Loucy (cell line): ENCODE measurements at regions not wholly inside any gene's neighbourhood (a gene's known extent, or its start where the extent isn't known, plus 50 kb on each side); places are given as distances from the start of the nearest gene placed in this dataset.
"Not testable (repeated sequence)": the region's sequence is repeated elsewhere in the genome, so short reads cannot be mapped to it uniquely, and the experiment has no call there.

Experiments
- H2AFZ ChIP-seq: fragments of 200-600 bp; sonication (generic); 2 replicates; pipeline ENCODE4 v1.6.0; 2016; ENCODE audit warnings: antibody characterized with exemption, mild to moderate bottlenecking, low read length, moderate library complexity
- H3F3A ChIP-seq: fragments of 200-600 bp; 2 replicates; pipeline ENCODE4 v1.6.0; 2016; ENCODE audit warnings: antibody characterized with exemption, low read depth, mild to moderate bottlenecking
- H3K27me3 ChIP-seq: fragments of 200-600 bp; sonication (generic); 2 replicates; pipeline ENCODE4 v1.6.1; 2014; ENCODE audit warnings: low read length, mild to moderate bottlenecking; ENCODE audit not compliant: insufficient read depth, poor library complexity, severe bottlenecking
- H3K36me3 ChIP-seq: fragments of 200-600 bp; sonication (generic); 2 replicates; pipeline ENCODE4 v1.6.1; 2016; ENCODE audit warnings: low read length; ENCODE audit not compliant: insufficient read depth
- H3K4me1 ChIP-seq: fragments of 200-600 bp; sonication (generic); 2 replicates; pipeline ENCODE4 v1.5.1; 2014; ENCODE audit warnings: low read length, mild to moderate bottlenecking; ENCODE audit not compliant: insufficient read depth, poor library complexity, severe bottlenecking
- H3K4me2 ChIP-seq: fragments of 200-600 bp; sonication (generic); 2 replicates; pipeline ENCODE4 v1.6.0; 2014; ENCODE audit warnings: antibody characterized with exemption, low read length, low read depth, mild to moderate bottlenecking; ENCODE audit not compliant: poor library complexity, severe bottlenecking
- H3K4me3 ChIP-seq: fragments of 200-600 bp; sonication (generic); 2 replicates; pipeline ENCODE4 v1.5.1; 2014; ENCODE audit warnings: low read length, mild to moderate bottlenecking, mixed read lengths; ENCODE audit not compliant: poor library complexity, severe bottlenecking
- H3K79me2 ChIP-seq: fragments of 200-600 bp; sonication (generic); 2 replicates; pipeline ENCODE4 v1.6.1; 2014; ENCODE audit warnings: low read length; ENCODE audit not compliant: insufficient read depth
- H3K9ac ChIP-seq: fragments of 200-600 bp; sonication (generic); 2 replicates; pipeline ENCODE4 v1.6.0; 2014; ENCODE audit warnings: mild to moderate bottlenecking, low read depth, low read length, moderate library complexity; ENCODE audit not compliant: poor library complexity, severe bottlenecking
- H3K9me2 ChIP-seq: fragments of 200-600 bp; sonication (generic); replicated peaks from 2 replicates; pipeline ENCODE4 v1.6.1; 2016; ENCODE audit warnings: low read depth, low read length, mixed read lengths
- H3K9me3 ChIP-seq: fragments of 200-600 bp; sonication (generic); 2 replicates; pipeline ENCODE4 v1.6.1; 2014; ENCODE audit warnings: mild to moderate bottlenecking, antibody characterized with exemption, low read length, low read depth; ENCODE audit not compliant: insufficient read depth
- H4K20me1 ChIP-seq: fragments of 200-600 bp; sonication (generic); 2 replicates; pipeline ENCODE4 v1.6.0; 2014; ENCODE audit warnings: antibody characterized with exemption, low read length, mild to moderate bottlenecking; ENCODE audit not compliant: insufficient read depth, poor library complexity, severe bottlenecking
- EZH2phosphoT487 ChIP-seq: fragments of 200-600 bp; IDR thresholded peaks from 2 replicates; pipeline ENCODE4 v1.6.1; 2018; ENCODE audit warnings: antibody characterized with exemption, mild to moderate bottlenecking, moderate library complexity, borderline replicate concordance
- TF ChIP-seq, protein P1 (sequence below): fragments of 200-600 bp; sonication (generic); conservative IDR thresholded peaks from 2 replicates; pipeline ENCODE4 v1.5.1; 2014; ENCODE audit warnings: mild to moderate bottlenecking, antibody characterized with exemption, low read length

DNA sequence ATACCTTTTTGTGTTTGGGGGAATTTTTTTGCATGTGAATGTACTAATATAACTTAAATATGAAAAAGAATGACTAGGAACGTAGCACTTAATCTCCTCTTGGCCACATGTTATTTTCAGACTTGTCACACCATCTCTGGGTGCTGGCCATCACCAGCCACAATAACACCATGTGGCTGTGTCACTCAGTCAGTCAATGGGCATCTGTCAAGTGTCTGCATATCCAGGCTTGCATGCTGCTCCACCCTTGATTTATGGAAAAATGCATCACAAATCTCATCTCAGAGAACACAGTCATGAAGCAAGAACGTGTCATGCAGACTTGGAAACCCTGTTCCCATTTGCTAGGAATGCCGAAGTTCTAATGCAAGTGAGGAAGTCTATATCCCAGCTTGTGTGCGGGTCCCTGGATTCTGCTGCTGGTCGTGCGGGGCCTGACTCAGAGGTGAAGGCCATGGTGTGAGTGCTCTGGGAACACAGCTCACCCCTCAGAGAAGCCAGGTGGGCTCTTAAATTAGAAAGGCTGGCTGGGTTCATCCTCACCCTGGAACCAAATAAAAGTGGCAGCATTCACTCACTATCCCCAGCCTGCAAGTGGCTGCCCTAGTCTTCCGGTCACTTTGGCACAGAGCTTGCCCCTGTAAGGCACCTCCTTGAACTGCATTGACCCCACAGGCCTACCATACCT is 53.6 kb upstream of the ARHGEF7 start:
- no peaks in the 10 kb centered on the region for H4K20me1 ChIP-seq
- no peak overlapping the region for H3K4me2 ChIP-seq
- H3K27me3 ChIP-seq, result no peaks in the 10 kb centered on the region
- no peak for TF ChIP-seq EZH2phosphoT487
- TF ChIP-seq, protein P1, sequence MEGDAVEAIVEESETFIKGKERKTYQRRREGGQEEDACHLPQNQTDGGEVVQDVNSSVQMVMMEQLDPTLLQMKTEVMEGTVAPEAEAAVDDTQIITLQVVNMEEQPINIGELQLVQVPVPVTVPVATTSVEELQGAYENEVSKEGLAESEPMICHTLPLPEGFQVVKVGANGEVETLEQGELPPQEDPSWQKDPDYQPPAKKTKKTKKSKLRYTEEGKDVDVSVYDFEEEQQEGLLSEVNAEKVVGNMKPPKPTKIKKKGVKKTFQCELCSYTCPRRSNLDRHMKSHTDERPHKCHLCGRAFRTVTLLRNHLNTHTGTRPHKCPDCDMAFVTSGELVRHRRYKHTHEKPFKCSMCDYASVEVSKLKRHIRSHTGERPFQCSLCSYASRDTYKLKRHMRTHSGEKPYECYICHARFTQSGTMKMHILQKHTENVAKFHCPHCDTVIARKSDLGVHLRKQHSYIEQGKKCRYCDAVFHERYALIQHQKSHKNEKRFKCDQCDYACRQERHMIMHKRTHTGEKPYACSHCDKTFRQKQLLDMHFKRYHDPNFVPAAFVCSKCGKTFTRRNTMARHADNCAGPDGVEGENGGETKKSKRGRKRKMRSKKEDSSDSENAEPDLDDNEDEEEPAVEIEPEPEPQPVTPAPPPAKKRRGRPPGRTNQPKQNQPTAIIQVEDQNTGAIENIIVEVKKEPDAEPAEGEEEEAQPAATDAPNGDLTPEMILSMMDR, result no peak
- no peaks in the 10 kb centered on the region for H3K79me2 ChIP-seq
- no peak overlapping the region for H3K4me3 ChIP-seq
- no peaks in the 10 kb centered on the region for H3K36me3 ChIP-seq
- no peaks in the 10 kb centered on the region for H3K9me2 ChIP-seq
- H3K9me3 ChIP-seq, result no peaks in the 10 kb centered on the region
- no peaks in the 10 kb centered on the region for H3F3A ChIP-seq
- no peak overlapping the region for H2AFZ ChIP-seq
- no peak overlapping the region for H3K9ac ChIP-seq
- no peaks in the 10 kb centered on the region for H3K4me1 ChIP-seq

DNA sequence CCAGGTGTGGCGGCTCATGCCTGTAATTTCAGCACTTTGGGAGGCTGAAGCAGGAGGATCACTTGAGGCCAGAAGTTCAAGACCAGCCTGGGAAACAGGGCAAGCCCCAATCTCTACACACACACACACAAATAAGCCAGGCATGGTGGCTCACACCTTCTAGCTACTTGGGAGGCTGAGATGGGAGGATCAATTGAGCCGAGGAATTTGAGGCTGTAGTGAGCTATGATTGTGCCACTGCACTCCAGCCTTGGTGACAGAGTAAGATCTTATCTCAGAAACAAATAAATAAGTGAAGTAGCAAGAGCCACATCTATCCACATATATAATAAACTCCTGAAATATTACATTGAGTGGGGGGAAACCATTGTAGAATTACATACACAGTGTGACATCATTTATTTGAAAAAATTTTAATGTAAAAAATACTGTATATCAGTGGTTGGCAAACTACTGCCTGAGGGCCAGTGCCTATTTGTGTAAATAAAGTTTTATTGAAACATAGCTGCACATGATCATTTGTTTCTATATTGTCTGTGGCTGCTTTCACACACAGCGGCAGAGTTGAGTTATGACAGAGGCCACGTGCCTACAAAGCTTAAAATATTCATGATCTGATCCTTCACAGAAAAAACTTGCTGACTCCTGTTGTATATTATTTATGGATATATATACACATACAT is 54.7 kb upstream of the ARHGEF7 start:
- no peaks in the 10 kb centered on the region for H3K4me1 ChIP-seq
- TF ChIP-seq EZH2phosphoT487, result no peak
- TF ChIP-seq, protein P1, result no peak
- no peaks in the 10 kb centered on the region for H3K9me3 ChIP-seq
- H3K9me2 ChIP-seq, result no peaks in the 10 kb centered on the region
- no peaks in the 10 kb centered on the region for H3F3A ChIP-seq
- no peaks in the 10 kb centered on the region for H3K79me2 ChIP-seq
- H2AFZ ChIP-seq, result no peak overlapping the region
- H4K20me1 ChIP-seq, result no peaks in the 10 kb centered on the region
- no peak overlapping the region for H3K9ac ChIP-seq
- H3K4me2 ChIP-seq, result no peak overlapping the region
- no peaks in the 10 kb centered on the region for H3K27me3 ChIP-seq
- no peak overlapping the region for H3K4me3 ChIP-seq
- H3K36me3 ChIP-seq, result no peaks in the 10 kb centered on the region

DNA sequence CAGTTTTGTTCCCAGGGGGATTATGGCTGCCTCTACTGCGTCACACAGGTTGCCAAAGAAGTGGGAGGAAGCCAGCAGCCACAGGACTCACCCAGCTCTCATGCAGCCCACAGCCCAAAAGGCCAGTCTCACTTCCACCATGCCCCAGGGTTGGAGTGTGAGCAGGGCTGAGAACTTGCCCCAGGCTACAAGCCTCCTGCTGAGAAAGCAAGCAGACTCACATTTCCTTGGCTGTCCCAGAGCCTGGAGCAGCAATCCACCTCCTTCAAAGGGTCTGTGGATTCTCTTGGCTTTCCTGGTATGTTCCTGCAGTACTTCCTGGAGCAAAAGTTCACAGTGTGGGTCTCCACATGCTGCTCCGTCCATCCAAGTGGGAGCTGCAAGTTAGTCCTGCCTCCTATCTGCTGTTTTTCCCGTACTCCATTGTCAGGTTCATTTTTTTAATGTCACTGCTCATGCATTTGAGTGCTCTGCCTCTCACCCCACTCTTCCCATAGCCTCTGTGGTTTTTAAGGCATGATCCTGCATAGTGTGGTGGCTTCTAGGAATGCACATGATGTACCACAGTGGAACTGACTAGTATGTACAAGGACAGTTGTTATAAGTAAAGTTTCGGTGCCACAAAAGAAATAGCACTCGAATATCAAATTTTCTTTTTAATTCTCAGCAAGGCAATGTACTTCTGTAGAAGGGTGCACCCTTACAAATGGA is 56.2 kb upstream of the ARHGEF7 start:
- no peak overlapping the region for H3K4me3 ChIP-seq

DNA sequence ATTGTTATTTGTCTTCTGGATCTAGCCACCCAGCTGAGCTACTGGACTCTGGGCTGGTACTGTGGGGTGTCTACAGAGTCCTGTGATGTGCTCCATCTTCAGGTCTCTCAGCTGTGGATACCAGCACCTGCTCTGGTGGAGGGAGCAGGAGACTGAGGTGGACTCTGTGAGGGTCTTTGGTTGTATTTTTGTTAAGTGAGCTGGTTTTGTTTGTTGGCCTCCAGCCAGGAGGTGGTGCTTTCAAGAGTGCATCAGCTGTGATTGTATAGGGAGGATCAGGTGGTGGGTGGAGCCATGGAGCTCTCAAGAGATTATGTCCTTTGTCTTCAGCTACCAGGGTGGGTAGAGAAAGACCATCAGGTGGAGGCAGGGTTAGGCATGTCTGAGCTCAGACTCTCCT is 56.8 kb upstream of the ARHGEF7 start:
- H3F3A ChIP-seq, H3K36me3 ChIP-seq, H3K4me2 ChIP-seq: not testable (repeated sequence)

More for the DNA sequence above, 56.2 kb upstream of the ARHGEF7 start:
- no peaks in the 10 kb centered on the region for H3K27me3 ChIP-seq
- H3K9me3 ChIP-seq, result no peaks in the 10 kb centered on the region
- H3K9ac ChIP-seq, result no peak overlapping the region
- TF ChIP-seq, protein P1, result no peak
- TF ChIP-seq EZH2phosphoT487, result no peak
- H3K36me3 ChIP-seq, result no peaks in the 10 kb centered on the region
- no peak overlapping the region for H2AFZ ChIP-seq
- no peaks in the 10 kb centered on the region for H3K4me1 ChIP-seq
- no peaks in the 10 kb centered on the region for H3K79me2 ChIP-seq
- H4K20me1 ChIP-seq, result no peaks in the 10 kb centered on the region
- no peak overlapping the region for H3K4me2 ChIP-seq
- H3K9me2 ChIP-seq, result no peaks in the 10 kb centered on the region
- H3F3A ChIP-seq, result no peaks in the 10 kb centered on the region

DNA sequence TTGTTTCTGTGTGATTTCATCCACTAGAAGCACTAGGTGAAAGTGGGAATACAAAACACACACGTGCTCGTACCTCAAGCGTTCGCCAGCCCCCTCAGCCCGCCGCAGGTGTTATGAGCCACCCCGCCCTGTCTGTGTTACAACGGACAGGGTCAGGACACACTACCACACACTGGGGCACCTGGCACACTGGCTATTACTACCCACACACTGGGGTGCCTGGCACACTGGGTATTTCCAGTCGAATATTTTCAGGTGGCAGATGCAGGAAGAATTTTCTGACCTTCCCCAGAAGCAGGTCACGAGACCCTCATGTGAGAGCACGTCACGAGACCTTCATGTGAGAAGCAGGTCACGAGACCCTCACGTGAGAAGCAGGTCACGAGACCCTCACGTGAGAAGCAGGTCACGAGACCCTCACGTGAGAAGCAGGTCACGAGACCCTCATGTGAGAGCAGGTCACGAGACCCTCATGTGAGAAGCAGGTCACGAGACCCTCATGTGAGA is 63.3 kb upstream of the ARHGEF7 start:
- not testable (repeated sequence) for H3F3A ChIP-seq, H3K4me3 ChIP-seq, H3K79me2 ChIP-seq, H3K4me2 ChIP-seq, H3K9me2 ChIP-seq, H2AFZ ChIP-seq, H3K27me3 ChIP-seq, H3K4me1 ChIP-seq, H3K36me3 ChIP-seq, H4K20me1 ChIP-seq, H3K9me3 ChIP-seq, H3K9ac ChIP-seq

More for the DNA sequence above, 56.8 kb upstream of the ARHGEF7 start:
- not testable (repeated sequence) for H4K20me1 ChIP-seq, H3K9me3 ChIP-seq, H3K9me2 ChIP-seq, H3K4me3 ChIP-seq, H2AFZ ChIP-seq, H3K9ac ChIP-seq, H3K79me2 ChIP-seq, H3K4me1 ChIP-seq, H3K27me3 ChIP-seq
